HG03060 (cell line): ENCODE measurements at regions not wholly inside any gene's neighbourhood (a gene's known extent, or its start where the extent isn't known, plus 50 kb on each side); places are given as distances from the start of the nearest gene placed in this dataset.

Experiments
- ATAC-seq: cut with Tn5 transposase; IDR thresholded peaks from one replicate; pipeline ENCODE4 v1.9.1; 2021; ENCODE audit warnings: low read depth, moderate number of reproducible peaks; ENCODE audit not compliant: unreplicated experiment

GRCh38 chr14:31964490-31964889, 112.6 kb upstream of the ARHGAP5 start:
- no peak for ATAC-seq

- no peak for ATAC-seq
These were observed 111.9 kb upstream of the ARHGAP5 start for GRCh38 chr14:31965071-31965734.

GRCh38 chr14:31965735-31966598, 111.1 kb upstream of the ARHGAP5 start:
- no peak for ATAC-seq

GRCh38 chr14:31966896-31967668, 110.0 kb upstream of the ARHGAP5 start:
- ATAC-seq = no peak

- ATAC-seq = no peak
These were observed 109.5 kb upstream of the ARHGAP5 start for GRCh38 chr14:31967669-31967975.

- ATAC-seq = no peak
These were observed 108.8 kb upstream of the ARHGAP5 start for GRCh38 chr14:31968107-31968810.

- ATAC-seq = no peak
These were observed 108.0 kb upstream of the ARHGAP5 start for GRCh38 chr14:31968956-31969698.

GRCh38 chr14:31969699-31970240, 107.3 kb upstream of the ARHGAP5 start:
- no peak for ATAC-seq

- ATAC-seq = no peak
These were observed 106.4 kb upstream of the ARHGAP5 start for GRCh38 chr14:31970744-31971143.

- no peak for ATAC-seq
These were observed 105.5 kb upstream of the ARHGAP5 start for GRCh38 chr14:31971612-31972011.

GRCh38 chr14:31977001-31977556, 100.0 kb upstream of the ARHGAP5 start:
- no peak for ATAC-seq

GRCh38 chr14:31978423-31978822, 98.7 kb upstream of the ARHGAP5 start:
- ATAC-seq = no peak

GRCh38 chr14:31982642-31983041, 94.5 kb upstream of the ARHGAP5 start:
- no peak for ATAC-seq

- no peak for ATAC-seq
These were observed 90.7 kb upstream of the ARHGAP5 start for GRCh38 chr14:31986405-31986804.

GRCh38 chr14:31987721-31988120, 89.4 kb upstream of the ARHGAP5 start:
- no peak for ATAC-seq

- ATAC-seq = no peak
These were observed 88.9 kb upstream of the ARHGAP5 start for GRCh38 chr14:31988244-31988643.

- ATAC-seq = no peak
These were observed 86.8 kb upstream of the ARHGAP5 start for GRCh38 chr14:31990183-31990857.

GRCh38 chr14:31990926-31991572, 86.1 kb upstream of the ARHGAP5 start:
- ATAC-seq = no peak
